ENCODE measurements at regions not wholly inside any gene's neighbourhood (a gene's known extent, or its start where the extent isn't known, plus 50 kb on each side); places are given as distances from the start of the nearest gene placed in this dataset.

DNA sequence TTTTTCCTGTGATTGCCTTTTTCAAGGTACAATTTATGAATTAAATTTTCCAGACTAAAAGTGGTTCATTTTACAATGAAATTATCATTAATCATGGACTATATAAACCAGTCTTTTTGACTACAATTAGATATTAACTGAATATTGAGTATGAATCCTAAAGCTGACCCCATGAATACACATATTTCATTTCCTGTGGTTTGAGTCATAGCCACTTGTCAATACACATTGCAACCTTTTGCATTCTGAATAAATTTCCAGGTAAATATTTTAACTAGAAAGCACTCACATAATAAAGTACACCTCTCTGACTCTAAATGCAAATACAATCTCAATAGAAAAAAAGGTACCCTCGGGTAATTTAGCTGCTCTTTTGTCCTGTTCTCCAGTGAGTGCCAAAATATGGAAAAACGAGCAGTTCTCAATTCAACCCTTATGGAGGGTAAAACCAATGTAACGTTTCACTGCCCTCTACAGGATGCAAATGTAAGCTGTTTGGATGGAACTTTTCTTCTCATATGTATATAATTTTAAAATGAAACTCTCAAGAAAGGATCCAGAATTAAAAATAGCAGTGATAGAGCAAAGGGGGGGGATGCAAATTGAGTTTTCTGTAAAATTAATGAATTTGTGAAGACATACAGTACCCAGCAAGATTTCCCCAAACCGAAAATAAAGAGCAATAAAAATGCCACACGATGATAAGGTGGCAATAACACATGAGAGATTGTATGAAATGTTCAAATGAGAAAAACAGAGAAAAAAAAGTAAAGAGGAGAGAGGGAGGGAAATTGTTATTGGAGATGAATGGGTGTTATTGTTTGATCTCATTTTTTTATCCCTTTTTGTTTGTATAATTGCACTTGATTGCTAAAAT, 1795.7 kb upstream of the PIK3C3 start:
- TF ChIP-seq, protein P1, sequence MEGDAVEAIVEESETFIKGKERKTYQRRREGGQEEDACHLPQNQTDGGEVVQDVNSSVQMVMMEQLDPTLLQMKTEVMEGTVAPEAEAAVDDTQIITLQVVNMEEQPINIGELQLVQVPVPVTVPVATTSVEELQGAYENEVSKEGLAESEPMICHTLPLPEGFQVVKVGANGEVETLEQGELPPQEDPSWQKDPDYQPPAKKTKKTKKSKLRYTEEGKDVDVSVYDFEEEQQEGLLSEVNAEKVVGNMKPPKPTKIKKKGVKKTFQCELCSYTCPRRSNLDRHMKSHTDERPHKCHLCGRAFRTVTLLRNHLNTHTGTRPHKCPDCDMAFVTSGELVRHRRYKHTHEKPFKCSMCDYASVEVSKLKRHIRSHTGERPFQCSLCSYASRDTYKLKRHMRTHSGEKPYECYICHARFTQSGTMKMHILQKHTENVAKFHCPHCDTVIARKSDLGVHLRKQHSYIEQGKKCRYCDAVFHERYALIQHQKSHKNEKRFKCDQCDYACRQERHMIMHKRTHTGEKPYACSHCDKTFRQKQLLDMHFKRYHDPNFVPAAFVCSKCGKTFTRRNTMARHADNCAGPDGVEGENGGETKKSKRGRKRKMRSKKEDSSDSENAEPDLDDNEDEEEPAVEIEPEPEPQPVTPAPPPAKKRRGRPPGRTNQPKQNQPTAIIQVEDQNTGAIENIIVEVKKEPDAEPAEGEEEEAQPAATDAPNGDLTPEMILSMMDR (IDR thresholded peaks at IDR 0.05; ENCODE audit: insufficient read depth, low read depth, low read length) = peak; percentile 63
- no peak for TF ChIP-seq EZH2 (IDR thresholded peaks at IDR 0.05; ENCODE audit: insufficient read depth, low read length)
